Esophagus squamous epithelium (tissue), 4 donors: ENCODE measurements at regions not wholly inside any gene's neighbourhood (a gene's known extent, or its start where the extent isn't known, plus 50 kb on each side); places are given as distances from the start of the nearest gene placed in this dataset.

Experiments
- POLR2A ChIP-seq, 4 donors: fragments of 450-650 bp; IDR thresholded peaks; one replicate each; pipeline ENCODE4 v1.6.1; 2017; ENCODE audit warnings: antibody characterized with exemption in 4 of 4, mild to moderate bottlenecking in 4 of 4, moderate library complexity in 3 of 4
- TF ChIP-seq, protein P1 (sequence below), 6 experiments: fragments of 450-650 bp in 4 of 6; fragments of 200-600 bp in 2 of 6; sonication (generic) in 2 of 6; IDR thresholded peaks; one replicate each; pipeline ENCODE4 v1.5.1; 2016 to 2019; ENCODE audit warnings: antibody characterized with exemption in 6 of 6, mild to moderate bottlenecking in 4 of 6, moderate library complexity in 4 of 6

GRCh38 chr11:45523760-45524159, 141.7 kb downstream of the CHST1 start:
- TF ChIP-seq, protein P1, sequence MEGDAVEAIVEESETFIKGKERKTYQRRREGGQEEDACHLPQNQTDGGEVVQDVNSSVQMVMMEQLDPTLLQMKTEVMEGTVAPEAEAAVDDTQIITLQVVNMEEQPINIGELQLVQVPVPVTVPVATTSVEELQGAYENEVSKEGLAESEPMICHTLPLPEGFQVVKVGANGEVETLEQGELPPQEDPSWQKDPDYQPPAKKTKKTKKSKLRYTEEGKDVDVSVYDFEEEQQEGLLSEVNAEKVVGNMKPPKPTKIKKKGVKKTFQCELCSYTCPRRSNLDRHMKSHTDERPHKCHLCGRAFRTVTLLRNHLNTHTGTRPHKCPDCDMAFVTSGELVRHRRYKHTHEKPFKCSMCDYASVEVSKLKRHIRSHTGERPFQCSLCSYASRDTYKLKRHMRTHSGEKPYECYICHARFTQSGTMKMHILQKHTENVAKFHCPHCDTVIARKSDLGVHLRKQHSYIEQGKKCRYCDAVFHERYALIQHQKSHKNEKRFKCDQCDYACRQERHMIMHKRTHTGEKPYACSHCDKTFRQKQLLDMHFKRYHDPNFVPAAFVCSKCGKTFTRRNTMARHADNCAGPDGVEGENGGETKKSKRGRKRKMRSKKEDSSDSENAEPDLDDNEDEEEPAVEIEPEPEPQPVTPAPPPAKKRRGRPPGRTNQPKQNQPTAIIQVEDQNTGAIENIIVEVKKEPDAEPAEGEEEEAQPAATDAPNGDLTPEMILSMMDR (IDR thresholded peaks at IDR 0.05) = no peak
- no peak for TF ChIP-seq POLR2A (IDR thresholded peaks at IDR 0.05)
